ENCODE measurements at regions not wholly inside any gene's neighbourhood (a gene's known extent, or its start where the extent isn't known, plus 50 kb on each side); places are given as distances from the start of the nearest gene placed in this dataset.

DNA sequence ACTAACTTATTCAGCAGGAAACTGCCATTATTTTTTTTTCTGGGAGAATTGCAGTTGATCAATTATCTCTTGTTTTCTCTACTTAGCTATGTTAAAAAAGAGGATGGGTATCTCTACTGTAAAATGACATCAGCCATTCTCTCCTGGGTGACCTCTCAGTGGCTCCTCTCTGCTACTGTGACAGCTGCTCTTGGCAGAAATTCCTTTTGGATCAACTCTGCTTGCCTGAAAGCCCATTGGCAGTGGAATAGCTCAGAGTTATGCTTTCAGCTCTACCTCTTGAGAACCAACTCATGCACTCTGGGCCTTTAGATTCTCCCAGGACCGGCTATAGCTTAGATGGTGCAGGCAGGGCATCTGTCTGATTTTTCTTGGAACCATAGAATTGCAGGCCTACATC is 99.9 kb upstream of the GAP43 start:
- no peak overlapping the region for H3K14ac ChIP-seq (ENCODE audit: insufficient read depth, low read length)

More for the DNA sequence above, 99.9 kb upstream of the GAP43 start:
- Mint-ChIP-seq H3K27ac (peak overlapping the region in 1 of 3 experiments; percentile 6; a peak in 1 of 7 replicates), H3K4me3 (no peak overlapping the region), H3K36me3 (ENCODE audit: insufficient read depth in 1 of 3, low read depth in 3 of 3) (no peaks in the 10 kb centered on the region; a peak in 1 of 7 replicates), H3K4me1 (peaks cover 19 to 23% of the 10 kb centered on the region in 2 experiments), H3K9me3 (peaks cover 0 to 2% of the 10 kb centered on the region in 2 experiments; a peak in 1 of 5 replicates), H3K27me3 (ENCODE audit: low read depth) (no peaks in the 10 kb centered on the region)
- Histone ChIP-seq H3T11ph (ENCODE audit: low read length) (no peak overlapping the region), H2BK120ac (ENCODE audit: low read depth, low read length, poor library complexity, severe bottlenecking) (no peak overlapping the region), H2AK5ac (ENCODE audit: insufficient read length, low read length) (no peak overlapping the region), H4K8ac (replicated peaks; ENCODE audit: insufficient read length, low read depth, low read length) (no peak overlapping the region), H2BK20ac (ENCODE audit: low read depth, low read length, poor library complexity, severe bottlenecking) (no peak overlapping the region), H4K5ac (ENCODE audit: insufficient read length, low read depth, low read length) (no peak overlapping the region), H2BK12ac (ENCODE audit: insufficient read length, low read depth, low read length) (no peak overlapping the region), H2BK5ac (ENCODE audit: insufficient read length, low read length) (no peak overlapping the region), H3K4ac (ENCODE audit: low read depth, low read length) (no peak overlapping the region), H3K79me2 (ENCODE audit: insufficient read depth, low read length) (no peaks in the 10 kb centered on the region), H3K56ac (ENCODE audit: insufficient read length, low read depth, low read length) (no peak overlapping the region), H3K23me2 (ENCODE audit: insufficient read length, low read depth, low read length, poor library complexity, severe bottlenecking) (no peaks in the 10 kb centered on the region), H4K20me1 (ENCODE audit: control insufficient read depth, insufficient read depth, insufficient read length) (no peaks in the 10 kb centered on the region), H4K91ac (ENCODE audit: insufficient read length, low read depth, low read length) (no peak overlapping the region), H3K9ac (ENCODE audit: extremely low read depth, insufficient read length, low read length) (no peak overlapping the region), H3K18ac (ENCODE audit: insufficient read length, low read depth, low read length) (no peak overlapping the region), H3K4me2 (ENCODE audit: insufficient read depth, insufficient read length, low read length) (no peak overlapping the region), H2AFZ (ENCODE audit: low read length) (no peak overlapping the region), H3K27ac (ENCODE audit: insufficient read length, low read depth, low read length) (no peak overlapping the region), H3K9me3 (ENCODE audit: control insufficient read depth, low read depth, low read length) (no peaks in the 10 kb centered on the region), H3K79me1 (ENCODE audit: insufficient read depth, low read depth, low read length, poor library complexity, severe bottlenecking) (no peaks in the 10 kb centered on the region), H2BK15ac (ENCODE audit: low read depth, low read length) (no peak overlapping the region), H3K4me1 (ENCODE audit: insufficient read depth, low read length) (peaks cover 3% of the 10 kb centered on the region; the same call in 1 of the 2 replicates), H3K23ac (ENCODE audit: insufficient read length, low read depth, low read length) (no peak overlapping the region), H3K27me3 (ENCODE audit: insufficient read depth, low read length) (no peaks in the 10 kb centered on the region)
- no CpG with 5 or more reads among the region's 1 CpG for WGBS (ENCODE audit: extremely low coverage, insufficient read length, low lambda C conversion rate)
- DNase-seq = no peak
- TF ChIP-seq, protein P1, sequence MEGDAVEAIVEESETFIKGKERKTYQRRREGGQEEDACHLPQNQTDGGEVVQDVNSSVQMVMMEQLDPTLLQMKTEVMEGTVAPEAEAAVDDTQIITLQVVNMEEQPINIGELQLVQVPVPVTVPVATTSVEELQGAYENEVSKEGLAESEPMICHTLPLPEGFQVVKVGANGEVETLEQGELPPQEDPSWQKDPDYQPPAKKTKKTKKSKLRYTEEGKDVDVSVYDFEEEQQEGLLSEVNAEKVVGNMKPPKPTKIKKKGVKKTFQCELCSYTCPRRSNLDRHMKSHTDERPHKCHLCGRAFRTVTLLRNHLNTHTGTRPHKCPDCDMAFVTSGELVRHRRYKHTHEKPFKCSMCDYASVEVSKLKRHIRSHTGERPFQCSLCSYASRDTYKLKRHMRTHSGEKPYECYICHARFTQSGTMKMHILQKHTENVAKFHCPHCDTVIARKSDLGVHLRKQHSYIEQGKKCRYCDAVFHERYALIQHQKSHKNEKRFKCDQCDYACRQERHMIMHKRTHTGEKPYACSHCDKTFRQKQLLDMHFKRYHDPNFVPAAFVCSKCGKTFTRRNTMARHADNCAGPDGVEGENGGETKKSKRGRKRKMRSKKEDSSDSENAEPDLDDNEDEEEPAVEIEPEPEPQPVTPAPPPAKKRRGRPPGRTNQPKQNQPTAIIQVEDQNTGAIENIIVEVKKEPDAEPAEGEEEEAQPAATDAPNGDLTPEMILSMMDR (conservative IDR thresholded peaks at IDR 0.05) = no peak

All from H9 (cell line).